CD4-positive, alpha-beta T cell treated with Interleukin-4 for 1 hour (primary cell): ENCODE measurements at regions not wholly inside any gene's neighbourhood (a gene's known extent, or its start where the extent isn't known, plus 50 kb on each side); places are given as distances from the start of the nearest gene placed in this dataset.
"Not testable (repeated sequence)": the region's sequence is repeated elsewhere in the genome, so short reads cannot be mapped to it uniquely, and the experiment has no call there.

Experiments used
- DNase-seq, 2 donors: peaks; one replicate each; pipeline ENCODE4 v3.0.0-alpha.2; 2020 to 2022

- DNase-seq = peak in 1 of 2 donors; percentile 62
These were observed 97.9 kb upstream of the RGS1 start for GRCh38 chr1:192477630-192478029.

DNA sequence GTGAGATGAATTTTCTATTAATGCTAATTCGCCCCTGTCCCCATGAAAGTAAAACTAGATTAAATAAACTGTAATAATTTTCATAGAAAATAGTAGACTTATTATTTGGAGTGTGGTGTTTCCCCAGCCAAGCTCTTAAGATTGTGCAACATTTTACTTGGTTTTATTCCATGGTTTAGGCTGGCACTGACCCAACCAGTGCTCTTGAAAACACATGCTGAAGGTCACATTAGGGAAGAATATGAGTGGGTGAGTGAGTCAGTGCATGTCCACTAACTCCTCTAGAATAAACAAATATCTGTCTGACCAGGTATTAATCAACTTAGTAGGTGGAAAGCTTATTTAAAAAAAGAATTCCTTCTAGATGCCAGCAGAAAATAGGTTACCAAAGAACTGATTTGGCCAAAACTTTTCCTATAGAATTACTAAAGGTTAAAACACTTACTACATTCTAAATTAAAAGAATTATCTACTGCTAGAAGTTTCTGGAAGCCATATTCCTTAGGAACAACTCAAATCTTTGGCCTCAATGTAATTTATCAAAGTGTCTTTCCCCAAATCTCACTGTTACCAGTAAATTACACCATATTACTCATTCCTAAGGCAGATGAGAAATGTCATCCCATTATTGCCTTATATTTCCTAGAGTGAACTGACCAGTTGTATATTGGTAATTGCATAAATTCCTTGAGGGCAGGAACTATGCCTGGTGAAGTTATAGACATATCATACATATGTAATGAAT, 89.7 kb upstream of the RGS1 start:
- DNase-seq = no peak

- DNase-seq = no peak
These were observed 87.5 kb upstream of the RGS1 start for GRCh38 chr1:192488058-192488457.

GRCh38 chr1:192489047-192489446, 86.5 kb upstream of the RGS1 start:
- no peak for DNase-seq

DNA sequence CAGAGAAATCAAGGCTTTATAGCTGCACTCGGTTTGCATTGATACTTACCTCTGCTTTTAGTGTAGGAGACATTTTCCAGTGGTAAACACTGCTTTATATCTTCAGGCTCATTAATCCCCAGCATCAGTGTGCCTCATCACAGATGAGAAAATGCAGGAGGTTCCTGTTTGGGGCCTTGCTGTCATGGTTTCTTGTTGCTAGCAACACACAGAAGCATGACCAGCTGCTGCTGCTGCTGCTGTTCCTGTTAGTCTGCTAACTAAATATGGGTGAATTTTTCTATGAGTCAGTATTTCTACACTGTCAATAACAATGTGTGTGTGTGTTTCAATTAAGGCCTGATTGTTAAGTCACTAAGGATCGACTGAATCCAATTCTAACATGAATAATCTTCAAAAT, 85.8 kb upstream of the RGS1 start:
- peak; percentile 15 to 43 for DNase-seq

DNA sequence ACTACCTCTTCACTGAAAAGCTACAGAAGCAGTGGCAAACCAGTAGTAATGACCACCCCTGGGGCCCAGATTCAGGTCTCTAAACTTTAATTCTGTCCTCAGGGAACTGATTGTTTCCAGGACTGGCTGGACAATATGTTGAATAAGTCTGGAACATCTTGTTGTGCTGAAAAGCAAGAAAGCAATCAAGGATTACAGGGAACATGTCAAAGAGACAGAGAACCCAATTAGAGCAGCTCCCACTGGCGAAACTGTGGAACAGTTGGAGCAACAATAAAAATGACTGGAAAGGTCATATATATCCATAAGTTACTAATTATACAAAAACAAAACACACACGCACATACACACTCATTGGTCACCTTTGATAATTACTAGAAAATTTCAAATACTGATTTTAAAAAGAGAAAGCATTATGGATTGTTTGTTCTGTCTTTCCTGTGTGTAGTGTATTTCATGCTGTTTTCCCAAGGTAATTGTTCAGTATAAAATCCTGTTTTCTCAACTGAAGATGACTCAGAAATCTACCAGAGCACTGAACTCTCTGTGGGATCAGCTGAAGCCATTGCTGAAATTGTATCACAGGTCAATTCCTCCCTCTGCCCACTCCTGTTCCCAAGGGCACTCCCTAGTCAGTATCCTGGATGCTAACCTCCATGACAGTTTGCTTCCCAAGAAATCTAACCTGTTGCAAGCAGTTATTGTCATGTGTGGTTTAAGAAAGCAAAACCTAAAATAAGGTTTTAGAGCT, 83.6 kb upstream of the RGS1 start:
- DNase-seq = no peak

DNA sequence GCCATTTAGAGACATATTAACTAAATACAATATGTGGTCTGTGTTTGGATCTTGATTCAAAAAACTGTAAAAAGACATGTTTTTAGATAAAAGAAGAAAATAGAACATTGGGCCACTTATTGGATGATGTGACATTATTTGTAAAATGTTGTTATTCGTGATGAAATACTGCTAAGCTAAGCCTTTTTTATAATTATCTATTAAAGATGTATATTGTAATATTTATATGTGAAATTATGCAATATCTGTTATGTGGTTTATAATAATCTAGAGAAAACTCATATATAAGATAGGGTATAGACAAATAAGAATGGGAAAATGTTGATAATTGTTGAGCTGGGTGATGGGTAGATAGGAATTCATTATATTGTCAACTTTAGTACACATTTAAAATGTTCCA, 82.0 kb upstream of the RGS1 start:
- no peak for DNase-seq

- no peak for DNase-seq
These were observed 79.1 kb upstream of the RGS1 start for GRCh38 chr1:192496369-192497056.

DNA sequence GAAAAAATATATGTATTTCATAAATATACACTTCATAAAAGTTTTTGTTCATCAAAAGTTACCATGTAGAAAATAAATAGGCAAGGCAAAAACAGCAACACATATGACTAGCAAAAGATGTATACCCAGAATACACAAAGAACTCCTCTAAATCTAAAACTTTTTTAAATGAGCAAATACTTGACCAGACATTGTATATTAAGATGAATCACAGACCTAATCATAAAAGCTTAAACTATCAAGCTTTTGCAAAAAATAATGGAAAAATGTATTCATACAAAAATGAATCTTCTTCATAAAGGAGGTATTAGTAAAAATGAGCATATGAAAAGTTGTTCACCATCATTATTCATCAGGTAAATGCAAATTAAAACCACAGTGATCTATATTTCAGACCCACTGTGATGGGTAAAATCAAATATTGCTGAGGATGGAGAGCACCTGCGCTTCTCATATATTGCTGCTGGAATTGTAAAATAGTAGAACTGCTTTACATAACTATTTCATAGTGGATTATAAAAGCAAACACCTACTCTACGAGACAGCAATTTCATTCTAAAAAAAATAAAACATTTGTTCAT, 78.3 kb upstream of the RGS1 start:
- no peak for DNase-seq

DNA sequence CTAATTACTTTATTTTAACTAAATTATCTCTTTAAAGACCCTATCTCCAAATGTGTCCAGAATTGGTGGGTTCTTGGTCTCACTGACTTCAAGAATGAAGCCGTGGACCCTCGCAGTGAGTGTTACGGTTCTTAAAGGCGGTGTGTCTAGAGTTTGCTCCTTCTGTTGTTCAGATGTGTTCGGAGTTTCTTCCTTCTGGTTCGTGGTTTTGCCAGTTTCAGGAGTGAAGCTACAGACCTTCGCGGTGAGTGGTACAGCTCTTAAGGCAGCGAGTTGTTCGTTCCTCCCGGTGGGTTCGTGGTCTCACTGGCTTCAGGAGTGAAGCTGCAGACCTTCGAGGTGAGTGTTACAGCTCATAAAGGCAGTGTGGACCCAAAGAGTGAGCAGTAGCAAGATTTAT, 77.5 kb upstream of the RGS1 start:
- not testable (repeated sequence) for DNase-seq

- DNase-seq = not testable (repeated sequence)
These were observed 76.5 kb upstream of the RGS1 start for GRCh38 chr1:192499061-192499581.

DNA sequence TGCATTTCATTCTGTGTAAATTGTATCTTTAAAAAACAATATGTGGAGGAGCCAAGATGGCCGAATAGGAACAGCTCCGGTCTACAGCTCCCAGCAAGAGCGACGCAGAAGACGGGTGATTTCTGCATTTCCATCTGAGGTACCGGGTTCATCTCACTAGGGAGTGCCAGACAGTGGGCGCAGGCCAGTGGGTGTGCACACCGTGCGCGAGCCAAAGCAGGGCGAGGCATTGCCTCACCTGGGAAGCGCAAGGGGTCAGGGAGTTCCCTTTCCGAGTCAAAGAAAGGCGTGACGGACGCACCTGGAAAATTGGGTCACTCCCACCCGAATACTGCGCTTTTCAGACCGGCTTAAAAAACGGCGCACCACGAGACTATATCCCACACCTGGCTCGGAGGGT, 75.0 kb upstream of the RGS1 start:
- DNase-seq = not testable (repeated sequence)

GRCh38 chr1:192506741-192507155, 68.8 kb upstream of the RGS1 start:
- peak in 1 of 2 donors; percentile 44 for DNase-seq

GRCh38 chr1:192512426-192513162, 63.0 kb upstream of the RGS1 start:
- DNase-seq = peak; percentile 14 to 18

- no peak for DNase-seq
These were observed 62.4 kb upstream of the RGS1 start for GRCh38 chr1:192513196-192513595.

GRCh38 chr1:192513697-192514096, 61.9 kb upstream of the RGS1 start:
- no peak for DNase-seq

DNA sequence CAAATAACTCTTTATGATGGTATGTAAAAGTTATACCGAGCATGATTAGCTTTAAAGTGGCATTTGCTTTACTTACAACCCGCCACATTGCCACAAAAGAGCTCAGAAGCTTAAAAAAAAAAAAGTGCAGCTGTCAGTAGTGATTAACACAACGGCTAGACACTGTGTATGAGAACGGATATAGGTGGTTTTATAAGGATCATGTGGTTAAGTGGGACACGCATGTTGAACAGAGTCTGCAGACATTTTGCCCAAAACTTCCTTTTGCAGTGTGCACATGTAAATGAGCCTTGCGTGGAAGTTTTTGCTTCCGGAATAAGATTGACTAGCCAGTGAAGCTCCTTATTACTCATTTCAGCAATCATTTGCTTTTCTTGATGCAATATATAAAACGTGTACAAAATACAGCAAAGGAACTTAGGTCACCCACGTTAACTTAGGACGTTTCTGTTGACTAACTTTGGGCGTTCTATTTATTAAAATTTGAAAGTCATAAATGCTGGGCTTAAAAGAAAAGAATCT, 58.7 kb upstream of the RGS1 start:
- peak; percentile 77 to 84 for DNase-seq

DNA sequence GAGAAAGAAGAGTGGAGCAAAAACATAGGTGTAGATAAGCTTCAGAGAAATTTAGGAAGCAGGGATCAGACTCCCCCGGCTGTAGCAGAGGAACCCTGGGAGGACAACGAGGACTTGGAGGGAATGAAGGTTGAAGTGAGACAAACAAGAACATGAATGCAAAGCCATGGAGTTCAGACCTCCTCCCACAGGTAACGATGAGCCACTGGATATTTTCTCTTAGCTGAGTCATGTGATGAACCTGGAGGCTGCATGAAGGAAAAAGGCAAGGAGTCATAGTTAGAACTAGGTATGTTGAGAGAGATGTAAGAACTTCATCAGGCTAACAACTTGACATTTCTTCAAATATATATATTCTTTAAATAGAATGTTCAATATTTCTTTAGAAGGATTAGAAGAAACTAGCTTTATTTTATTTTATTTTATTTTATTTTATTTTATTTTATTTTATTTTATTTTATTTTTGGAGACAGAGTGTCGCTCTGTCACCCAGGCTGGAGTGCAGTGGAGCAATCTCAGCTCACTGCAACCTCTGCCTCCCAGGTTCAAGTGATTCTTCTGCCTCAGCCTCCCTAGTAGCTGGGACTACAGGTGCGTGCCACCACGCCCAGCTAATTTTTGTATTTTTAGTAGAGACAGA, 57.7 kb upstream of the RGS1 start:
- DNase-seq = not testable (repeated sequence)

GRCh38 chr1:192518700-192519099, 56.9 kb upstream of the RGS1 start:
- DNase-seq = no peak

DNA sequence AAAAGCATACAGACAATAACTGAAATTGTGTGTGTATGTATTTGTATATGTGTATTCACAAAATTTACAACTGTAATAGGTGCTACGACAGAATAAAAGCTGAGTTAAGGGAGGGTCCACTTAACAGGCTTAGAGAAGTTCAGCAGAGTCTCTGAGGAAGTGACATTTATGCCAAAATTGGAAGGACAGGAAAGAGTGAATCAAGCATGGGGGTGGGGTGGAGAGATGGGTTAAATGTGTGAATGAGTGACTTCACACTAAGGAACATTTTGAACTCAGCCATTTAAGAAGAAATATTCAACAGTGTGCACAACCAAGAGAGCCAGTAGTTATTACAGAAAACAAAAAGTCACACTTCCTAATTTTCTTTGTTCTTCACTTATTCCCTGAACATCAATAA, 53.8 kb upstream of the RGS1 start:
- peak in 1 of 2 donors; percentile 41 for DNase-seq

DNA sequence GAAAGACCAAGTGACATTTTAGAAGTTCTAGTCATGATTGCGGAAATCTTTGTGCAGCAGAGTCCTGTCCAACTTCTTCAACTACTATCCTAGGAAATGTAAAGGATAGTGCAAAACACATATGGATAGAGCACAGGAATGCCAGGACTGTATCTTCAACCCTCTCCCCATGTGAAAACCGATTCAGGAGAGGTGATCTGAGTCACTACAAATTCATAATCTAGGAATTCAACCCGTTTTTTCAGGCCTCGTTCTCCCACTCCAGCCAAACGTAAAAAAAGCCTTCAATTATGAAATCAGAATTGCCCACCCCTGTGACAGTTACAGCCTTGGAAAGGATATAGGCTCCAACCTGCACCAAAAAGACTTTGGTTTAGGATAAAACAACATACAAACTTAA, 52.9 kb upstream of the RGS1 start:
- DNase-seq = no peak

GRCh38 chr1:192524223-192524622, 51.4 kb upstream of the RGS1 start:
- DNase-seq = no peak
